Pancreas (tissue), 10 donors: ENCODE measurements at regions not wholly inside any gene's neighbourhood (a gene's known extent, or its start where the extent isn't known, plus 50 kb on each side); places are given as distances from the start of the nearest gene placed in this dataset.

Experiments
- ATAC-seq, 4 donors: fragments of 200-7000 bp; cut with Tn5 transposase; one replicate each; pipeline versions ENCODE4 v1.8.0 to v1.9.1; 2020; ENCODE audit warnings: mild to moderate bottlenecking in 4 of 4, moderate library complexity in 4 of 4
- DNase-seq, 6 donors: peaks; one replicate each; pipeline ENCODE4 v3.0.0-alpha.2; 2020
- FAIRE-seq: peaks from 2 replicates; lab custom pipeline; 2012; peaks lifted over from hg19 to GRCh38; lab: Jason Lieb, UNC
- H3K27ac ChIP-seq, 4 donors: fragments of 200-600 bp; sonication (generic); 1 replicate in 3 of 4; 2 replicates in 1 of 4; pipeline versions ENCODE4 v1.5.0 to v1.8.0; 2020
- H3K27me3 ChIP-seq, 4 donors: fragments of 200-600 bp; one replicate each; pipeline ENCODE4 v1.8.0; 2021
- H3K36me3 ChIP-seq, 3 donors: fragments of 200-600 bp; sonication (generic) in 1 of 3; one replicate each; pipeline versions ENCODE4 v1.5.0 to v1.8.0; 2020 to 2021
- H3K4me1 ChIP-seq, 3 donors: fragments of 200-600 bp; one replicate each; pipeline ENCODE4 v1.8.0; 2021
- H3K4me3 ChIP-seq, 4 donors: fragments of 200-600 bp; sonication (generic) in 2 of 4; one replicate each; pipeline versions ENCODE4 v1.5.0 to v1.8.0; 2020 to 2021
- H3K9me3 ChIP-seq, 4 donors: fragments of 200-600 bp; one replicate each; pipeline ENCODE4 v1.8.0; 2021
- WGBS, 2 donors: extraction: QIAGEN DNeasy Blood & Tissue Kit; methylation state at CpG; one replicate each; pipeline ENCODE4 v1.1.7; 2013; 5-methylcytosine and 5-hydroxymethylcytosine counted together
- intact Hi-C, 3 donors: fragments of 100-400 bp; cut with DNase I; formaldehyde crosslinking; loops; one replicate each; pipeline versions ENCODE4 v1.11.1 to v1.14.2; 2022
- TF ChIP-seq, protein P1 (sequence below), 4 donors: fragments of 200-600 bp; sonication (generic) in 3 of 4; IDR thresholded peaks; one replicate each; pipeline versions ENCODE4 v1.5.0 to v1.8.0; 2021; ENCODE audit warnings: antibody characterized with exemption in 4 of 4
- donor health status: healthy with polysubstance abuse.
- donor health status: DM: no; HTN: no; CAD: no; lungs with moderate emphysema.
- donor health status: DM: no; HTN: no; CAD: no.
- donor health status: control.
- donor health status: control.
- donor health status: Bipolar disorder and iron deficiency.
- donor health status: DM: yes; HTN: yes; CAD: no.
- donor health status: DM: no; HTN: no; CAD: no.
- donor health status: DM: no; HTN: no; CAD: no.
- donor health status: DM: yes; HTN: yes; CAD: no.

DNA sequence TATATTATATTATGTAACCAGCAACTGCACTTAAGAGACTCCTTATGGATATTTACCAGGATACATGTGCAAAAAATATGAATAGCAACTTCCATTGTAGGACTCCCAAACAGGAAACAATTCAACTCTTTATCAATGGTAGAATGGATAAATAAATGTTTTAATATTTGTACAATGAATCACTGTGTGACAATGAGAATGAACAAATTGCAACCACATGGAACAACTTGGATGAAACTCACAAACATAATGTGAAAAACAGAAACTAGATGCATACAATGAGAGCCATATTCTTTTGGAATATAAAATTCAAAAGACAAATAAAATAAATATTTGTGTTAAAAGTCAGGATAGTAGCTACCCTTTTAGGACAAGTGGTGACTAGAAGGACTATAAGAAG lies 1015.7 kb downstream of the TECRL start:
- intact Hi-C loops = no loop called here
- Histone ChIP-seq H3K36me3 (no peaks in the 10 kb centered on the region), H3K4me1 (no peaks in the 10 kb centered on the region), H3K4me3 (no peak overlapping the region), H3K9me3 (no peaks in the 10 kb centered on the region), H3K27ac (no peak overlapping the region), H3K27me3 (no peaks in the 10 kb centered on the region)
- FAIRE-seq (no peak), ATAC-seq (no peak), DNase-seq (no peak)
- TF ChIP-seq, protein P1, sequence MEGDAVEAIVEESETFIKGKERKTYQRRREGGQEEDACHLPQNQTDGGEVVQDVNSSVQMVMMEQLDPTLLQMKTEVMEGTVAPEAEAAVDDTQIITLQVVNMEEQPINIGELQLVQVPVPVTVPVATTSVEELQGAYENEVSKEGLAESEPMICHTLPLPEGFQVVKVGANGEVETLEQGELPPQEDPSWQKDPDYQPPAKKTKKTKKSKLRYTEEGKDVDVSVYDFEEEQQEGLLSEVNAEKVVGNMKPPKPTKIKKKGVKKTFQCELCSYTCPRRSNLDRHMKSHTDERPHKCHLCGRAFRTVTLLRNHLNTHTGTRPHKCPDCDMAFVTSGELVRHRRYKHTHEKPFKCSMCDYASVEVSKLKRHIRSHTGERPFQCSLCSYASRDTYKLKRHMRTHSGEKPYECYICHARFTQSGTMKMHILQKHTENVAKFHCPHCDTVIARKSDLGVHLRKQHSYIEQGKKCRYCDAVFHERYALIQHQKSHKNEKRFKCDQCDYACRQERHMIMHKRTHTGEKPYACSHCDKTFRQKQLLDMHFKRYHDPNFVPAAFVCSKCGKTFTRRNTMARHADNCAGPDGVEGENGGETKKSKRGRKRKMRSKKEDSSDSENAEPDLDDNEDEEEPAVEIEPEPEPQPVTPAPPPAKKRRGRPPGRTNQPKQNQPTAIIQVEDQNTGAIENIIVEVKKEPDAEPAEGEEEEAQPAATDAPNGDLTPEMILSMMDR (IDR thresholded peaks at IDR 0.05) = no peak

- TF ChIP-seq, protein P1 (IDR thresholded peaks at IDR 0.05) = no peak
- WGBS, 2 donors = 54 to 60% methylated on average over 8 of the region's 8 CpGs
- H3K4me3 ChIP-seq = no peak overlapping the region
- intact Hi-C loops = no loop called here
- no peaks in the 10 kb centered on the region for H3K36me3 ChIP-seq
- no peaks in the 10 kb centered on the region for H3K4me1 ChIP-seq
- H3K9me3 ChIP-seq = no peaks in the 10 kb centered on the region
- peak in 2 of 6 donors; percentile 4 to 36 for DNase-seq
- no peak for ATAC-seq
- FAIRE-seq = no peak
- H3K27ac ChIP-seq = no peak overlapping the region
- no peaks in the 10 kb centered on the region for H3K27me3 ChIP-seq
Observed at GRCh38 chr4:63379750-63380522, 1029.3 kb downstream of the TECRL start.

DNA sequence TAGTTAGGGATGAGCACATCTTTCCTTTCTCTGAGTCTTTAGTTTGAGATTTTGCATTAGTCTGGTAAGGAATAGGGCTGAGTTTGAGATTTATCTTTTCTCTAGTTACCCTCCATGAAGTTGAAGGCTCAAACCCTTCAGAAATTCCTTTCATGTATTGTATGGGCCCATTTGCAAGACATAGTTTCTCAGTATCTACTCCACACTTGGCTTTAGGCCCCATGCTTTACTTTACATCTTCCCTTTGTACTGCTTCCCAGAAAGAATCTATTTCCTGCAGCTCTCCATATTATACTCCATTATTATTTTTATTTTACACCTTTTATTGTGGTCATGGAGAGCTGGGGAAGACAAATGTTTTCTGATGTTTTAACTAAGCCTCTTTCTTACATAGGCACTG lies 1038.2 kb downstream of the TECRL start:
- H3K36me3 ChIP-seq = no peaks in the 10 kb centered on the region
- intact Hi-C loops = no loop called here
- ATAC-seq = no peak
- no peaks in the 10 kb centered on the region for H3K4me1 ChIP-seq
- no peak for FAIRE-seq
- no peaks in the 10 kb centered on the region for H3K9me3 ChIP-seq
- no peaks in the 10 kb centered on the region for H3K27me3 ChIP-seq
- no peak overlapping the region for H3K4me3 ChIP-seq
- TF ChIP-seq, protein P1 (IDR thresholded peaks at IDR 0.05) = no peak
- no peak overlapping the region for H3K27ac ChIP-seq
- no peak for DNase-seq

- FAIRE-seq (no peak), ATAC-seq (no peak)
- 52 to 69% methylated on average over 2 of the region's 2 CpGs for WGBS, 2 donors
Observed at GRCh38 chr4:63361628-63362027, 1047.6 kb downstream of the TECRL start.

DNA sequence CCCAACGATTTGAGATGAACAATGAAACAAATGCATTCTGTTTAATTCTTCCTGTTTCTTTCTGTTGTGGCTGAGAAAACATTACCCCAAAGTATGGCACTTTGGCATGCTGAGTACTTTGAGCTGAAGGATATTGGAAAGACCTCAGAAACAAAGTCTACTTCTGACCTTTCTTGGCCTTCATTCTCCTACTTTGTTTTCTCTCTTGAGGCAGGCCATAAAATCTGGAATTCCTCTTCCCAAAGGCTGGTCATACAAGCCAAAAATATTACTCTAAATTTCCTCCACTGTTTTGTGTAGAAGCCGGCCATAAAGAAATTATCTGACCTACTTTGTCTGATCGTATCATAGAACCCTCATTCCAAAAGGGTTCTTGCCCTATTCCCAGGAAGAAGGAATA lies 1048.2 kb downstream of the TECRL start:
- no peak overlapping the region for H3K27ac ChIP-seq
- no peak overlapping the region for H3K4me3 ChIP-seq
- no peaks in the 10 kb centered on the region for H3K36me3 ChIP-seq
- no peaks in the 10 kb centered on the region for H3K9me3 ChIP-seq
- WGBS, 2 donors = 55 to 65% methylated on average over 3 of the region's 3 CpGs
- TF ChIP-seq, protein P1 (IDR thresholded peaks at IDR 0.05) = no peak
- intact Hi-C loops = no loop called here
- ATAC-seq (no peak), FAIRE-seq (no peak), DNase-seq (no peak)
- no peaks in the 10 kb centered on the region for H3K27me3 ChIP-seq
- H3K4me1 ChIP-seq = no peaks in the 10 kb centered on the region

More at GRCh38 chr4:63361628-63362027, 1047.6 kb downstream of the TECRL start:
- Histone ChIP-seq H3K4me1 (no peaks in the 10 kb centered on the region), H3K27me3 (no peaks in the 10 kb centered on the region), H3K4me3 (no peak overlapping the region), H3K9me3 (no peaks in the 10 kb centered on the region), H3K27ac (no peak overlapping the region), H3K36me3 (no peaks in the 10 kb centered on the region)
- no peak for DNase-seq
- intact Hi-C loops = no loop called here
- TF ChIP-seq, protein P1 (IDR thresholded peaks at IDR 0.05) = no peak
